GM19035 (cell line): ENCODE measurements at regions not wholly inside any gene's neighbourhood (a gene's known extent, or its start where the extent isn't known, plus 50 kb on each side); places are given as distances from the start of the nearest gene placed in this dataset.
"Not testable (repeated sequence)": the region's sequence is repeated elsewhere in the genome, so short reads cannot be mapped to it uniquely, and the experiment has no call there.

ENCODE experiments used
- ATAC-seq: cut with Tn5 transposase; IDR thresholded peaks from one replicate; pipeline ENCODE4 v1.9.1; 2021; ENCODE audit not compliant: unreplicated experiment

DNA sequence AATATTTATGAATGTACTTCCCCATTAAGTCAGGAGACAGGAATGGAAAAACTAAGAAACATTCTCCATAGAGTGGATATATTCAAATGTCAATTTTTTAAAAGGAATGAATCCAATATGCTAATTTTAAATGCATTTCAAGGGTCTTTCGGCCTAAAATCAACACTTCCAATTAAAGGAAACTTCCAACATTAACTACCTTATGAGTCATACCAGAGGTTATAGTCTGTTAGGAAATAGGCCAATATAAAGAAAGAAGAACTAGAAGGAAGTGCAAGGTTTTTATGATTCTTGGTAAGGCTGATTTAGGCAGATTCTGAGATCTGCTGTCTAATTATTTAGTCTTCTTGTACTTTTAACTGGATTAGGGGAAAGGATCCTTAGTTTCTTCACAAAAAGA, 260.1 kb upstream of the EDNRA start:
- no peak for ATAC-seq

GRCh38 chr4:147222906-147223305, 258.0 kb upstream of the EDNRA start:
- no peak for ATAC-seq

- no peak for ATAC-seq
These were observed 257.3 kb upstream of the EDNRA start for GRCh38 chr4:147223576-147223975.

- no peak for ATAC-seq
These were observed 244.1 kb upstream of the EDNRA start for GRCh38 chr4:147236806-147237205.

DNA sequence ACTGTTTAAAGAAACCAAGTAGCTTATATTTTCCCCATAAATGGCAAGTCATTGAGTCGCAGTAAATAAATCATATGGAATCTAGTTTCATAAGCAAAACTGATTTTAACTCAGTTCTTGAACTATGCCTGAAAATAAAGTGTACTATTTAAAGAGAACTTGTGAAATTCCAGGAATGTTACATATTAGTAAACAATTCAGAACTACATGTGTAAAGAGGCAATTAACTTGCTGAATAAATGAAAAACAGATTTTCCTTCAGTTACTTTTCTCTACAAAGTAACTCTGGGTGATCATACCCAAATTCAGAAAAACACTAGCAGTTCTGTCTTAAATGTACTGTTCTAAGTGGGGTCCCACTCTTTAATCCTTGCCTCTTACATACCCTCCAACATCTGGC, 236.1 kb upstream of the EDNRA start:
- ATAC-seq = no peak

- no peak for ATAC-seq
These were observed 234.8 kb upstream of the EDNRA start for GRCh38 chr4:147246096-147246495.

DNA sequence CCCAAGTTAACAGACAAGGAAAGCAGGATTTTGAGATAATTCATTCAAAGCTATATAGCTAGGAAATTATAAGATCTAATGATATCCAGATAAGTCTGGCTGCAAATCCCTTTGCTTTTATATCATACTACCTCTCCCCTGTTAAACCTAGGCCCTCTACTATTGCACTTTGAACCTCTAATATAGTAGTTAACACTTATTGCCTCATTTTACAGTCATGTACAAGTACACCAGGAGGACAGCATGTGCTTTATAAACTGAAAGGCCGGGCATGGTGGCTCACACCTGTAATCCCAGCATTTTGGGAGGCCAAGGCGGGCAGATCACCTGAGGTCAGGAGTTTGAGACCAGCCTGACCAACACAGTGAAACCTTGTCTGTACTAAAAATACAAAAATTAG, 234.4 kb upstream of the EDNRA start:
- ATAC-seq = not testable (repeated sequence)

DNA sequence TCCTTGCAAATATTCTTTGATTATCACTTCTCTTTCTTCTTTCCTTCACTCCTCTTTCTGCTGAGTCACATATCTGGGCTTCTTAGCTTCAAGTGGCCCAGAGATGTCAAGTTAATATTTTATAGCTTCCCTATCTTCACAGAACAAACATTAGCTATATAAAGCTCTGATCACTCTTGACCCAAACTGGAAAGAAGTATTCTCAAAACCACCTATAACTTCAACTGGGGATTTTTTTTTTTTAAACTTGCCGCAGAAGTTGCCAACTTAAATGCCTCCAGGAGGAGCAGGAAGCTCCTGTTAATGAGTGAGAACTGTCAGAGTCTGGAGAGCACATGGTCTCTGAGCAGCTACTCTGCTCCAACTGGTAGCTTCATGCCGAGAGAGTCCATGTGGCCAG, 233.3 kb upstream of the EDNRA start:
- ATAC-seq = no peak

GRCh38 chr4:147250062-147250461, 230.8 kb upstream of the EDNRA start:
- no peak for ATAC-seq

DNA sequence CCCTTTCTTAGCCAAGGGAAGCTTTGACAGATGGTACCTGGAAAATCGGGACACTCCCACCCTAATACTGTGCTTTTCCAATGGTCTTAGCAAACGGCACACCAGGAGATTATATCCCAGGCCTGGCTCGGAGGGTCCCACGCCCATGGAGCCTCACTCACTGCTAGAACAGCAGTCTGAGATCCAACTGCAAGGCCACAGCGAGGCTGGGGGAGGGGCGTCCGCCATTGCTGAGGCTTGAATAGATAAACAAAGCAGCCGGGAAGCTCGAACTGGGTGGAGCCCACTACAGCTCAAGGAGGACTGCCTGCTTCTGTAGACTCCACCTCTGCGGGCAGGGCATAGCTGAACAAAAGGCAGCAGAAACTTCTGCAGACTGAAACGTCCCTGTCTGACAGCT, 225.6 kb upstream of the EDNRA start:
- ATAC-seq = not testable (repeated sequence)

- not testable (repeated sequence) for ATAC-seq
These were observed 221.6 kb upstream of the EDNRA start for GRCh38 chr4:147259271-147259670.

DNA sequence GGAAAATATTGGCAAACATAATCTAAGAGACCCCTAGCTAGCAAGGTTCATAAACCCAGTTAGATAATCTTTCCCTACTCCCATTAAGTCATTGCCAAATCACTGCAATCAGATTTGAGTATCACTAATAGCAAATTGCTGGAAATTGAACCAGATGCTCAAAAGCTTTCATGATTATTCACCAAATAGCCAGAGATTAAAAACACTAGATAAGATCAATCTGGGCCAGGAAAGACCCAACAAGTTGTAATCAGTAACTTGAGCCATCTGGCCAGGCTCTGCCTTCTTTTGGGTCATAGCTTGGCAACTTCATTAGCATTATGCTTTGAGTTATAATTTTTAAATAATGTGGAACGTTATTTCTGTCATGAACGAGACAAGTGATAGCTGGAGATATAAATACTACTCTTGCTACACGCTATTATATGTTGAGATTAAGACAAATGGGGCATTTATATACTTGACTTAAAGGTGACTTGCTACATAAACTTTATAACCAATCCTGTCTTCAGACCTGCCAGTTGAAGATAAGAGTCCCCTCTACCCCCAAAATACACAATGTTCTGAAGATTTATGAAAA, 196.6 kb upstream of the EDNRA start:
- no peak for ATAC-seq

DNA sequence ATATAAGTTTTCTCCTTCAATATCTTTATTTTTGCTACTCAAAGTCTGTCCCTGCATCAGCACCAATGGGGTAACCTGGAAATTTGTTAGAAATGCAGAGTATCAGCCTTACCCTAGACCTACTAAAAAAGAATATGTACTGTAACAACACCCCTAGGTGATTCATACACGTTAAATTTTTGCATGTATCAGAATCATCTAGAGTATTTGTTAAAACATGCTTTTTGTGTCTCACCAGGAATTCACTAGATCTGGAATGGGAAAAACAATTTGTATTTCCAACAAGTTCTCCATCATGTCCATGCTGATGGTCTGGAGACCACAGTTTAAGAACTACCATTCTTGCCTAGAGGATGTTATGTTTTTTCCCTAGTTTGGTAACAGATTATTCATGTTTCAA, 196.0 kb upstream of the EDNRA start:
- no peak for ATAC-seq

GRCh38 chr4:147285751-147286150, 195.1 kb upstream of the EDNRA start:
- no peak for ATAC-seq

- no peak for ATAC-seq
These were observed 193.9 kb upstream of the EDNRA start for GRCh38 chr4:147286846-147287587.

- ATAC-seq = no peak
These were observed 193.4 kb upstream of the EDNRA start for GRCh38 chr4:147287588-147287890.

GRCh38 chr4:147288512-147288911, 192.4 kb upstream of the EDNRA start:
- ATAC-seq = no peak

GRCh38 chr4:147289181-147289580, 191.7 kb upstream of the EDNRA start:
- no peak for ATAC-seq

GRCh38 chr4:147292604-147293313, 188.1 kb upstream of the EDNRA start:
- not testable (repeated sequence) for ATAC-seq

DNA sequence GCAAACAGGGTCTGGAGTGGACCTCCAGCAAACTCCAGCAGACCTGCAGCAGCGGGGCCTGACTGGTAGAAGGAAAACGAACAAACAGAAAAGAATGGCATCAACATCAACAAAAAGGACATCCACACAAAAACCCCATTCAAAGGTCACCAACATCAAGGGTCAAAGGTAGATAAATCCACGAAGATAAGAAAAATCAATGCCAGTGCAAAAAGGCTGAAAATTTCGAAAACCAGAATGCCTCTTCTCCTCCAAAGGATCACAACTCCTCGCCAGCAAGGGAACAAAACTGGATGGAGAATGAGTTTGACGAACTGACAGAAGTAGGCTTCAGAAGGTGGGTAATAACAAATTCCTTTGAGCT, 187.6 kb upstream of the EDNRA start:
- not testable (repeated sequence) for ATAC-seq

DNA sequence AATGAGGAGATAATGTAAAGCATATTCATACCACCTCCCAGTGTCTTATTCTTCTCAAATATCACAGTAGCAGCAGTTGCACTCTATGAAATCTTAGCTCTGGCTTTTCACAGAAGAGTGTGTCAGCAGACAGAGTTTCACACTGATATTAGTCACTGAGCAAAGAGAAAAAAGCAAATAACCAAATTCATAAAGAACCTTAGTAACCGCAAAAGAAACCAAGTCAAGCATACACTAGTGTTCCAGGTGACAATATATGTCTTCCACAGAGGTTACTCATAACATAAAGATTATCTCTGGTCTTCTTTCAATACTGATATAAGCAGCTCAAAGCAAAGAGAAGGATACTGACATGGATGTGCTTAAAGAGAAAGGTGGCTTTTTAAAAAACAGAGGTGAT, 181.7 kb upstream of the EDNRA start:
- no peak for ATAC-seq

DNA sequence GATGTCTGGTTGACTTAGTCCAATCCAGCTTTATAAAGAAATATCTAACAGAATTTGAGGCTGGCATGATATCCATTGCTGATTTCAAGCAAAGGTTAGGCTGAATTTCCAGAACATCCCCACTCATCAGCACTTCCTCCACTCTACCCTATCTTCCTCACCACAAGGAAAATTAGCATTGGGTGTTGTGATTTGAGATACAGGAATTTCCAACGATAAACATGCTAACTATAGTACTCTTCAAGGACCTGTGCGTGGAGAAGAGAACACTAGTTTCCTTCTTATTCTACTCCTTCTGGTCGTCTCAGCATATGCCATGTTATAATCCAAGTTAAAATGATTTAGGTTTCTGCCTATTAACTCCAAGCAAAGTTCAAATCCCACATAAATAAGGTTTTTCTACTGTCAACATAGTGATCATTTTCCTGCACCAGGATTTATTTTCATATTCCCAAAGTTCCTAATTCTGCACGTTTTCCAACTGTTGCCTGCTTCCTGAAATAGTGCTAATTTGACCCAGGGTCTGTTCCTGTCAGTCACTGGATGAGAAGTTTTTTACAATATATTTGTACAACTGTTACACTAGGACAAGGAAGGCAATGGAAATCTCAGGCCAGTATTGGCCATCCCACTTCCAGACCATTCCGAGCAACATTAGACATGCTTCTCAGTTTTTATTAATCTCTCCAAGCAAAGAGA, 177.6 kb upstream of the EDNRA start:
- ATAC-seq = no peak
